ENCODE measurements at regions not wholly inside any gene's neighbourhood (a gene's known extent, or its start where the extent isn't known, plus 50 kb on each side); places are given as distances from the start of the nearest gene placed in this dataset.

DNA sequence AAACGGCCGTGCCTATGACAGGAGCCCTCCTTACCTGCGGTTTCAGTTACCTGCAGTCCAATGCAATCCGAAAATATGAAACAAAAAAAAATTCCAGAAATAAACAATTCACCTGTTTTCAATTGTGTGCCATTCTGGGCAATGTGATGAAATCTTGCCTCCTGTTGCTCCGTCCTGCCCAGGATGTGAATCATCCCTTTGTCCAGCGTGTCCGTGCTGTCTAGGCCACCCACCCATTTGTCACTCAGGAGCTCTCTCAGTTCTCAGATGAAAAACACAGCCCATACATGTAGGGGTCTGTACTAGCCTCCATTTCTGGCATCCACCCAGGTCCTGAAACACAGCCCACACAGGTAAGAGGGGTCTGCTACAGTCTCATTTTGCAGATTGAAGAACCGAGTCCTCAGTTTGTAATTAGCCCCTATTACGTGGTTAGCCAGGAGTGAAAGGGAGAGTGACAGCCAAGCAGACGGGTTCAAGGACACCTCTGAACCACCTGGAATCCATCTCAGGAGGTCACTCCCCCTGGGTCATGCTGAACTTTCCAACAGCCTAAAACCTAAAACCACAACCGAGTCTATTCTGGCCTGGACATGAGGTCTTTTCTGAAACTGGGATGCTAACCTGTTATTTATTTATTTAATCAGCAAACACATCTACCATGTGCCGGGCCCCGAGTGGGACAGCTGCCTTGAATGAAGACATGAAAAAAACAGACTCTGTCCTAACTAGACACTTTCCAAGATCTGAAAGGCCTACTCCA lies 317.2 kb downstream of the SHANK2 start:
- Histone ChIP-seq H3K23ac (ENCODE audit: insufficient read length, low read depth, low read length) (no peak overlapping the region), H4K20me1 (ENCODE audit: control insufficient read depth, insufficient read depth, insufficient read length) (no peaks in the 10 kb centered on the region), H3T11ph (ENCODE audit: low read length) (no peak overlapping the region), H3K23me2 (ENCODE audit: insufficient read length, low read depth, low read length, poor library complexity, severe bottlenecking) (no peaks in the 10 kb centered on the region), H3K18ac (ENCODE audit: insufficient read length, low read depth, low read length) (no peak overlapping the region), H3K9me3 (ENCODE audit: control insufficient read depth, low read depth, low read length) (no peaks in the 10 kb centered on the region), H4K8ac (replicated peaks; ENCODE audit: insufficient read length, low read depth, low read length) (no peak overlapping the region), H4K91ac (ENCODE audit: insufficient read length, low read depth, low read length) (no peak overlapping the region), H2AFZ (ENCODE audit: low read length) (no peak overlapping the region), H2AK5ac (ENCODE audit: insufficient read length, low read length) (no peak overlapping the region), H2BK120ac (ENCODE audit: low read depth, low read length, poor library complexity, severe bottlenecking) (no peak overlapping the region), H3K27ac (ENCODE audit: insufficient read length, low read depth, low read length) (no peak overlapping the region), H3K4me1 (ENCODE audit: insufficient read depth, low read length) (no peaks in the 10 kb centered on the region), H3K9ac (ENCODE audit: extremely low read depth, insufficient read length, low read length) (no peak overlapping the region), H2BK20ac (ENCODE audit: low read depth, low read length, poor library complexity, severe bottlenecking) (no peak overlapping the region), H3K27me3 (ENCODE audit: insufficient read depth, low read length) (no peaks in the 10 kb centered on the region), H3K4ac (ENCODE audit: low read depth, low read length) (no peak overlapping the region), H2BK5ac (ENCODE audit: insufficient read length, low read length) (no peak overlapping the region), H3K79me1 (ENCODE audit: insufficient read depth, low read depth, low read length, poor library complexity, severe bottlenecking) (no peaks in the 10 kb centered on the region), H3K14ac (ENCODE audit: insufficient read depth, low read length) (0 out of 2 replicates have a peak overlapping the region, but pooled peaks have one; percentile 31), H2BK15ac (ENCODE audit: low read depth, low read length) (no peak overlapping the region), H3K56ac (ENCODE audit: insufficient read length, low read depth, low read length) (no peak overlapping the region), H2BK12ac (ENCODE audit: insufficient read length, low read depth, low read length) (no peak overlapping the region), H4K5ac (ENCODE audit: insufficient read length, low read depth, low read length) (no peak overlapping the region), H3K79me2 (ENCODE audit: insufficient read depth, low read length) (no peaks in the 10 kb centered on the region), H3K4me2 (ENCODE audit: insufficient read depth, insufficient read length, low read length) (no peak overlapping the region)
- no peaks in the 10 kb centered on the region for H3K27me3 Mint-ChIP-seq (ENCODE audit: low read depth)
- H3K9me3 Mint-ChIP-seq: peaks cover 3 to 7% of the 10 kb centered on the region in 2 experiments; a peak in 4 of 5 replicates
- WGBS (ENCODE audit: extremely low coverage, insufficient read length, low lambda C conversion rate): no CpG with 5 or more reads among the region's 13 CpGs
- H3K4me1 Mint-ChIP-seq: peaks cover 5 to 8% of the 10 kb centered on the region in 2 experiments
- H3K4me3 Mint-ChIP-seq: no peak overlapping the region
- DNase-seq: no peak
- TF ChIP-seq, protein P1, sequence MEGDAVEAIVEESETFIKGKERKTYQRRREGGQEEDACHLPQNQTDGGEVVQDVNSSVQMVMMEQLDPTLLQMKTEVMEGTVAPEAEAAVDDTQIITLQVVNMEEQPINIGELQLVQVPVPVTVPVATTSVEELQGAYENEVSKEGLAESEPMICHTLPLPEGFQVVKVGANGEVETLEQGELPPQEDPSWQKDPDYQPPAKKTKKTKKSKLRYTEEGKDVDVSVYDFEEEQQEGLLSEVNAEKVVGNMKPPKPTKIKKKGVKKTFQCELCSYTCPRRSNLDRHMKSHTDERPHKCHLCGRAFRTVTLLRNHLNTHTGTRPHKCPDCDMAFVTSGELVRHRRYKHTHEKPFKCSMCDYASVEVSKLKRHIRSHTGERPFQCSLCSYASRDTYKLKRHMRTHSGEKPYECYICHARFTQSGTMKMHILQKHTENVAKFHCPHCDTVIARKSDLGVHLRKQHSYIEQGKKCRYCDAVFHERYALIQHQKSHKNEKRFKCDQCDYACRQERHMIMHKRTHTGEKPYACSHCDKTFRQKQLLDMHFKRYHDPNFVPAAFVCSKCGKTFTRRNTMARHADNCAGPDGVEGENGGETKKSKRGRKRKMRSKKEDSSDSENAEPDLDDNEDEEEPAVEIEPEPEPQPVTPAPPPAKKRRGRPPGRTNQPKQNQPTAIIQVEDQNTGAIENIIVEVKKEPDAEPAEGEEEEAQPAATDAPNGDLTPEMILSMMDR (conservative IDR thresholded peaks at IDR 0.05): no peak
- peaks cover 0 to 26% (median 16%) of the 10 kb centered on the region in 3 experiments; a peak in 4 of 7 replicates for H3K36me3 Mint-ChIP-seq (ENCODE audit: insufficient read depth in 1 of 3, low read depth in 3 of 3)
- H3K27ac Mint-ChIP-seq: peak overlapping the region in 1 of 3 experiments; percentile 19; a peak in 1 of 7 replicates
